SK-N-SH (cell line): ENCODE measurements at regions not wholly inside any gene's neighbourhood (a gene's known extent, or its start where the extent isn't known, plus 50 kb on each side); places are given as distances from the start of the nearest gene placed in this dataset.

Experiments
- CTCF ChIA-PET: fragments of 300-600, 350-600 bp; formaldehyde crosslinking; extraction: SDS; loops from one replicate; lab custom pipeline; 2021; lab: Yijun Ruan, JAX
- POLR2A ChIA-PET: fragments of 350-600 bp; sonication (Branson Sonifier 250); formaldehyde crosslinking; extraction: SDS; loops from one replicate; lab custom pipeline; 2020; ENCODE audit warnings: antibody characterized with exemption, inconsistent platforms; lab: Yijun Ruan, JAX
- DNase-seq: peaks from one replicate; pipeline ENCODE4 v3.0.0; 2012
- H2AFZ ChIP-seq: fragments of 200-600 bp; sonication (generic); 2 replicates; pipeline ENCODE4 v1.8.1; 2016; ENCODE audit warnings: antibody characterized with exemption, mild to moderate bottlenecking, low read depth
- H3F3A ChIP-seq: fragments of 200-600 bp; sonication (generic); replicated peaks from 2 replicates; pipeline ENCODE3; 2016; ENCODE audit warnings: antibody characterized with exemption, mild to moderate bottlenecking; ENCODE audit not compliant: insufficient read depth
- H3K27ac ChIP-seq, 2 experiments: fragments of 200-500 bp in 1 of 2; fragments of 200-600 bp in 1 of 2; sonication (Bioruptor generic) in 1 of 2; sonication (generic), shearing (Covaris generic) in 1 of 2; 2 replicates each; pipeline versions ENCODE4 v1.5.1 to v1.6.1; 2014 to 2016; ENCODE audit warnings: low read depth in 2 of 2, inconsistent platforms in 1 of 2, low read length in 1 of 2, mild to moderate bottlenecking in 1 of 2, mixed read lengths in 1 of 2
- H3K27me3 ChIP-seq: fragments of 200-600 bp; sonication (generic), shearing (Covaris generic); 2 replicates; pipeline ENCODE4 v1.6.1; 2016; ENCODE audit warnings: mixed run types; ENCODE audit not compliant: insufficient read depth
- H3K36me3 ChIP-seq, 2 experiments: fragments of 200-500 bp in 1 of 2; fragments of 200-600 bp in 1 of 2; sonication (Bioruptor generic) in 1 of 2; sonication (generic) in 1 of 2; replicated peaks in 1 of 2; 2 replicates each; pipeline versions ENCODE3 to v1.5.1; 2014 to 2016; ENCODE audit warnings: low read length in 1 of 2, mild to moderate bottlenecking in 1 of 2; ENCODE audit not compliant: insufficient read depth in 2 of 2, control insufficient read depth in 1 of 2
- H3K4me1 ChIP-seq, 2 experiments: fragments of 200-500 bp in 1 of 2; fragments of 200-600 bp in 1 of 2; sonication (Bioruptor generic) in 1 of 2; sonication (generic), shearing (Covaris generic) in 1 of 2; 2 replicates each; pipeline versions ENCODE4 v1.5.1 to v1.6.1; 2014 to 2016; ENCODE audit warnings: low read depth in 1 of 2, low read length in 1 of 2, mixed run types in 1 of 2; ENCODE audit not compliant: insufficient read depth in 2 of 2, control insufficient read depth in 1 of 2
- H3K4me2 ChIP-seq: fragments of 200-600 bp; sonication (generic), shearing (Covaris generic); 2 replicates; pipeline ENCODE4 v1.6.1; 2017; ENCODE audit warnings: mixed run types
- H3K4me3 ChIP-seq, 2 experiments: fragments of 200-500 bp in 1 of 2; fragments of 200-600 bp in 1 of 2; sonication (Bioruptor generic) in 1 of 2; sonication (generic), shearing (Covaris generic) in 1 of 2; 2 replicates each; pipeline versions ENCODE4 v1.5.1 to v1.8.1; 2014 to 2016; ENCODE audit warnings: low read depth in 2 of 2, inconsistent platforms in 1 of 2, low read length in 1 of 2, mild to moderate bottlenecking in 1 of 2, mixed read lengths in 1 of 2, moderate library complexity in 1 of 2
- H3K79me2 ChIP-seq: fragments of 200-600 bp; sonication (generic); 2 replicates; pipeline ENCODE4 v1.8.1; 2017; ENCODE audit warnings: mild to moderate bottlenecking; ENCODE audit not compliant: insufficient read depth
- H3K9ac ChIP-seq: fragments of 200-600 bp; sonication (generic); 2 replicates; pipeline ENCODE4 v1.6.1; 2017; ENCODE audit warnings: mixed run types
- H3K9me2 ChIP-seq: fragments of 200-600 bp; sonication (generic); 2 replicates; pipeline ENCODE4 v1.6.1; 2017; ENCODE audit warnings: mixed run types
- H3K9me3 ChIP-seq: fragments of 200-600 bp; sonication (generic); 2 replicates; pipeline ENCODE4 v1.6.1; 2017; ENCODE audit warnings: mixed run types, mild to moderate bottlenecking, moderate library complexity
- H4K20me1 ChIP-seq: fragments of 200-600 bp; sonication (generic); 2 replicates; pipeline ENCODE4 v1.6.1; 2017; ENCODE audit warnings: mild to moderate bottlenecking, mixed run types; ENCODE audit not compliant: insufficient read depth
- CHD2 ChIP-seq: fragments of 150-350 bp; IDR thresholded peaks from 2 replicates; pipeline ENCODE4 v1.6.1; 2018; ENCODE audit warnings: low read length; ENCODE audit not compliant: partially characterized antibody
- EP300 ChIP-seq, 2 experiments: IDR thresholded peaks; 2 replicates each; pipeline versions ENCODE4 v1.4.0 to v1.6.1; 2012; ENCODE audit warnings: borderline replicate concordance in 1 of 2, low read depth in 1 of 2, low read length in 1 of 2
- FOSL2 ChIP-seq: IDR thresholded peaks from 2 replicates; pipeline ENCODE4 v1.4.0; 2012; ENCODE audit warnings: low read depth, mild to moderate bottlenecking, moderate library complexity, borderline replicate concordance
- MXI1 ChIP-seq: IDR thresholded peaks from 2 replicates; pipeline ENCODE4 v1.6.1; 2012; ENCODE audit warnings: mild to moderate bottlenecking, low read depth, low read length, improper control_type of control experiment
- TAF1 ChIP-seq: IDR thresholded peaks from 2 replicates; pipeline ENCODE4 v1.6.1; 2012; ENCODE audit warnings: low read depth, mild to moderate bottlenecking, low read length, moderate library complexity, borderline replicate concordance
- WGBS: methylation state at CpG from one replicate; pipeline ENCODE4 v1.1.6; 2017; ENCODE audit warnings: low lambda C conversion rate; 5-methylcytosine and 5-hydroxymethylcytosine counted together
- TF ChIP-seq, protein P1 (sequence below): IDR thresholded peaks from 2 replicates; pipeline ENCODE4; 2012

DNA sequence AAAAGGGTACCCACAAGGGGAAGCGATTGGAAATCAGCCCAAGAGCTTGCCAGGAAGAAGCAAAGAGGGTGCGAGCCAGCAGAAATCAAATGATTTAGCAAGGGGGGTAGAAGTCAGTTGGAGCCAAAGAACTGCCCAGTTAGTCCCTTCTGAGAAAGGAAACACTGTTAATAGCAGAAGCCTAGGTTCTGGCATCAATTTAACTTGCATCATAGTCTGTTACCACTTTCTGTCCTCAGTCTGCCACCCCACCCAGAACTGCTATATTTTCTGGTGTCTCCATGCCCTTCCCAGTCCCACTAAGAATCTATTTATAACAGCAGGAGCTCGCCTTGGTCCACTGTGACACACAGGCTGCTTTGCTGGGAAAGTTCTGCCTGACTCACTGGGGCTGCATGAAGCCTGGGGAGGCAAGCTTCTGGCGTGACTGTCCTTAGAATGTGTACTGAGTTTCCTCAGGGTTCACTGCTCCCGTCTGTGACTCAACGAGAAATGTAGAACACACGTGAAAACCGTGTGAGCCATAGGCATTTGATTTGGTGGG is 157.8 kb upstream of the TTC29 start:
- DNase-seq, result no peak
- Histone ChIP-seq H3K4me3 (no peak overlapping the region), H3K9me2 (no peaks in the 10 kb centered on the region), H2AFZ (peak overlapping the region; percentile 67; the same call in 1 of the 2 replicates), H3K9ac (peak overlapping the region; percentile 68), H3K27ac (peak overlapping the region in 1 of 2 experiments; percentile 88; a peak in 2 of 4 replicates), H3K79me2 (no peaks in the 10 kb centered on the region), H3F3A (peaks cover 5% of the 10 kb centered on the region), H3K4me1 (peaks cover 4 to 6% of the 10 kb centered on the region in 2 experiments; a peak in 2 of 4 replicates), H3K9me3 (no peaks in the 10 kb centered on the region), H3K27me3 (no peaks in the 10 kb centered on the region), H3K4me2 (peak overlapping the region; percentile 49), H4K20me1 (no peaks in the 10 kb centered on the region), H3K36me3 (no peaks in the 10 kb centered on the region)
- ChIA-PET POLR2A (no interaction called here), CTCF (interaction anchor here (0.8 to 1.2 kb wide), 2 partner anchors 84 to 760 kb away, joined by 3 to 6 read pairs; no protein-coding TSS in a partner anchor)
- TF ChIP-seq, protein P1, sequence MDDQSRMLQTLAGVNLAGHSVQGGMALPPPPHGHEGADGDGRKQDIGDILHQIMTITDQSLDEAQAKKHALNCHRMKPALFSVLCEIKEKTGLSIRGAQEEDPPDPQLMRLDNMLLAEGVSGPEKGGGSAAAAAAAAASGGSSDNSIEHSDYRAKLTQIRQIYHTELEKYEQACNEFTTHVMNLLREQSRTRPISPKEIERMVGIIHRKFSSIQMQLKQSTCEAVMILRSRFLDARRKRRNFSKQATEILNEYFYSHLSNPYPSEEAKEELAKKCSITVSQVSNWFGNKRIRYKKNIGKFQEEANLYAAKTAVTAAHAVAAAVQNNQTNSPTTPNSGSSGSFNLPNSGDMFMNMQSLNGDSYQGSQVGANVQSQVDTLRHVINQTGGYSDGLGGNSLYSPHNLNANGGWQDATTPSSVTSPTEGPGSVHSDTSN, result no peak
- TF ChIP-seq FOSL2, result peak; percentile 27; the same call in 1 of the 2 replicates
- WGBS, result 19% methylated on average over 8 of the region's 8 CpGs

DNA sequence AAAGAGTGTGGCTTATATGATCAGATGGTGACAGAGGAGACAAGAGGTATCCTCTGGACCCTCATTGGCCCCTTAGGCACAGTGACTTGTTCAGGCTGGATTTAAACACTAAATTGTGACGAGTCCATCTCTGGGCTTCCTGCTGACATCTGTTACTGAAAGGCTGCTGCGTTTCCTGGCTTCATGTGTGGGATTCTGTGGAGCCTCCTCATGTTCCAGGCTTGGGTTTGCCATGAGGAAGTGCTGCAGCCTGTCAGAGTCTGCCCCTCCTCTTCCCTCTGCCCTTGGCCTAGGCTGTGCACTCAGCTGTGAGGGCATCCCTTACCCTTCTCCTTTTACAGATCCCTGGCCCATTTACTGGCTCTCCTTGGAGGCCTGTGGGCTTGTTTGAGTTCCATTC is 159.1 kb upstream of the TTC29 start:
- Histone ChIP-seq H3K4me1 (peaks cover 4 to 6% of the 10 kb centered on the region in 2 experiments; a peak in 2 of 4 replicates), H3K4me2 (no peak overlapping the region), H3K79me2 (no peaks in the 10 kb centered on the region), H3K27ac (no peak overlapping the region), H2AFZ (no peak overlapping the region), H3K27me3 (no peaks in the 10 kb centered on the region), H3K9me3 (no peaks in the 10 kb centered on the region), H3K4me3 (no peak overlapping the region), H3F3A (peaks cover 5% of the 10 kb centered on the region), H3K9me2 (no peaks in the 10 kb centered on the region), H3K9ac (no peak overlapping the region), H3K36me3 (no peaks in the 10 kb centered on the region), H4K20me1 (no peaks in the 10 kb centered on the region)
- ChIA-PET CTCF (interaction anchor here (1.6 to 2.8 kb wide), 3 partner anchors 8 to 762 kb away, joined by 3 to 17 read pairs (median 7); no protein-coding TSS in a partner anchor), POLR2A (no interaction called here)
- TF ChIP-seq EP300 (IDR thresholded peaks at IDR 0.05; ENCODE audit: borderline replicate concordance in 1 of 2, low read depth in 1 of 2, low read length in 1 of 2) (no peak), MXI1 (no peak), TAF1 (no peak)
- WGBS, result 88% methylated on average over 1 of the region's 2 CpGs
- DNase-seq, result no peak

DNA sequence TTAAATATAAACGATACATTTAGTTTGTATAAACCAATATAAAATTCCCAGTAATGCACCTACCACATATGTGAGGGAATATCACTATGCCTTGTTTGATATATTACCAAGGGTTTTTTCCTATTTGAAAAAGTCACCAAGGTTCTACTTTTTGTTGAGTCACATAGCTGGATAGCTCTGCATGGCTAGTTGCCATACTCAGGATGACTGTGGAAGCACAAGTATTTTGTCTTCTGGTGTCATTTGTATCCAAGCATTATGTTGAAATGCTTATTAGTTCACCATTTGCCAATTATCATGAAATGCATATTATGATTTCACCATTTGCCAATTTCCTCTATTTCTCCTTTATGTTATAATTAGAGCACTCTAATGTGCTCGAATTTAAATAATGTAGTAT is 162.7 kb upstream of the TTC29 start:
- Histone ChIP-seq H3K79me2 (no peaks in the 10 kb centered on the region), H4K20me1 (no peaks in the 10 kb centered on the region), H3K4me2 (no peak overlapping the region), H3K27me3 (no peaks in the 10 kb centered on the region), H3F3A (no peaks in the 10 kb centered on the region), H3K27ac (no peak overlapping the region), H3K4me1 (peaks cover 0 to 3% of the 10 kb centered on the region in 2 experiments; a peak in 2 of 4 replicates), H2AFZ (no peak overlapping the region), H3K36me3 (no peaks in the 10 kb centered on the region), H3K9me2 (no peaks in the 10 kb centered on the region), H3K9ac (no peak overlapping the region), H3K9me3 (no peaks in the 10 kb centered on the region), H3K4me3 (no peak overlapping the region)
- no peak for DNase-seq
- ChIA-PET POLR2A (no interaction called here), CTCF (interaction anchor here (0.5 to 4.4 kb wide), 5 partner anchors 11 to 758 kb away, joined by 3 to 24 read pairs (median 10); no protein-coding TSS in a partner anchor)
- TF ChIP-seq CHD2, result no peak
- 53% methylated on average over 2 of the region's 2 CpGs for WGBS
